H1 (cell line): ENCODE measurements at regions not wholly inside any gene's neighbourhood (a gene's known extent, or its start where the extent isn't known, plus 50 kb on each side); places are given as distances from the start of the nearest gene placed in this dataset.

Source experiments
- CTCF ChIA-PET: fragments of 300-600 bp; sonication (Branson Sonifier 250); formaldehyde crosslinking; loops from one replicate; lab custom pipeline; 2021; ENCODE audit not compliant: partially characterized antibody; lab: Charles Lee
- POLR2A ChIA-PET: fragments of 300-600 bp; sonication (Branson Sonifier 250); formaldehyde crosslinking; loops from one replicate; lab custom pipeline; 2021; ENCODE audit warnings: inconsistent platforms; ENCODE audit not compliant: partially characterized antibody; lab: Charles Lee
- DNase-seq, 2 experiments: peaks; one replicate each; pipeline versions ENCODE4 v3.0.0 to v3.0.0-alpha.2; 2010 to 2022; ENCODE audit warnings: low spot score in 2 of 2, low read depth in 1 of 2, mixed read lengths in 1 of 2
- FAIRE-seq: peaks from 2 replicates; lab custom pipeline; 2011; peaks lifted over from hg19 to GRCh38; lab: Jason Lieb, UNC
- H2AFZ ChIP-seq: 2 replicates; pipeline ENCODE4 v1.8.1; 2012; ENCODE audit warnings: low read length, inconsistent platforms
- H2AK5ac ChIP-seq: 2 replicates; pipeline ENCODE4 v1.6.1; 2013; ENCODE audit warnings: low read depth, low read length
- H2BK120ac ChIP-seq: replicated peaks from 2 replicates; pipeline ENCODE3; 2013; ENCODE audit warnings: low read depth, low read length, inconsistent platforms
- H2BK12ac ChIP-seq: 2 replicates; pipeline ENCODE4 v1.6.1; 2013; ENCODE audit warnings: low read depth, low read length
- H2BK15ac ChIP-seq: 2 replicates; pipeline ENCODE4 v1.6.1; 2013; ENCODE audit warnings: low read length
- H2BK20ac ChIP-seq: 2 replicates; pipeline ENCODE4 v1.6.1; 2013; ENCODE audit warnings: low read length
- H2BK5ac ChIP-seq: 2 replicates; pipeline ENCODE4 v1.6.1; 2013; ENCODE audit warnings: low read depth, low read length
- H3K14ac ChIP-seq: 2 replicates; pipeline ENCODE4 v1.6.1; 2013; ENCODE audit warnings: inconsistent platforms; ENCODE audit not compliant: insufficient read length
- H3K18ac ChIP-seq: 2 replicates; pipeline ENCODE4 v1.6.1; 2013; ENCODE audit warnings: low read length; ENCODE audit errors: extremely low read depth
- H3K23ac ChIP-seq: 2 replicates; pipeline ENCODE4 v1.6.1; 2013; ENCODE audit warnings: inconsistent platforms; ENCODE audit not compliant: insufficient read length
- H3K23me2 ChIP-seq: 2 replicates; pipeline ENCODE4 v1.6.1; 2013; ENCODE audit warnings: low read depth, low read length
- H3K27ac ChIP-seq: 2 replicates; pipeline ENCODE4 v1.6.1; 2011; ENCODE audit warnings: low read depth, low read length, inconsistent platforms
- H3K27me3 ChIP-seq, 4 experiments: replicated peaks in 1 of 4; 1 replicate in 1 of 4; 2 replicates in 3 of 4; pipeline versions ENCODE4 v1.6.1 to v1.8.1; 2011 to 2013; ENCODE audit warnings: low read length in 3 of 4, mild to moderate bottlenecking in 3 of 4, inconsistent platforms in 2 of 4, mixed read lengths in 2 of 4, moderate library complexity in 1 of 4; ENCODE audit not compliant: control insufficient read depth in 3 of 4, insufficient read depth in 3 of 4; ENCODE audit errors: extremely low read depth in 1 of 4
- H3K36me3 ChIP-seq, 4 experiments: 2 replicates each; pipeline versions ENCODE4 v1.6.1 to v1.8.1; 2011 to 2013; ENCODE audit warnings: mild to moderate bottlenecking in 4 of 4, low read length in 3 of 4, moderate library complexity in 2 of 4, control low read depth in 1 of 4, inconsistent platforms in 1 of 4; ENCODE audit not compliant: insufficient read depth in 4 of 4, control insufficient read depth in 2 of 4
- H3K4ac ChIP-seq: replicated peaks from 2 replicates; pipeline ENCODE3; 2013; ENCODE audit warnings: low read length, low read depth, mixed read lengths, inconsistent platforms; ENCODE audit not compliant: insufficient read length
- H3K4me1 ChIP-seq, 4 experiments: replicated peaks in 1 of 4; 1 replicate in 1 of 4; 2 replicates in 3 of 4; pipeline versions ENCODE4 v1.6.1 to v1.8.1; 2011 to 2013; ENCODE audit warnings: low read length in 3 of 4, inconsistent platforms in 2 of 4, mixed read lengths in 1 of 4; ENCODE audit not compliant: insufficient read depth in 4 of 4, control insufficient read depth in 3 of 4
- H3K4me2 ChIP-seq, 2 experiments: 2 replicates each; pipeline versions ENCODE4 v1.6.1 to v1.8.1; 2011 to 2013; ENCODE audit warnings: low read depth in 2 of 2, low read length in 2 of 2, control low read depth in 1 of 2, inconsistent platforms in 1 of 2, mild to moderate bottlenecking in 1 of 2; ENCODE audit not compliant: insufficient read depth in 1 of 2
- H3K4me3 ChIP-seq, 4 experiments: fragments of 200-600, 300-600 bp in 1 of 4; sonication (generic), shearing (Covaris generic), sonication (Bioruptor Twin) in 1 of 4; 2 replicates each; pipeline versions ENCODE4 v1.5.1 to v1.8.1; 2011 to 2016; ENCODE audit warnings: low read length in 4 of 4, low read depth in 3 of 4, control low read depth in 2 of 4, inconsistent platforms in 2 of 4, mild to moderate bottlenecking in 2 of 4, mixed read lengths in 1 of 4, moderate library complexity in 1 of 4; ENCODE audit not compliant: insufficient read depth in 2 of 4; ENCODE audit errors: extremely low read depth in 1 of 4
- H3K56ac ChIP-seq: replicated peaks from 2 replicates; pipeline ENCODE3; 2013; ENCODE audit warnings: low read depth, mild to moderate bottlenecking, mixed read lengths, low read length, inconsistent platforms; ENCODE audit not compliant: insufficient read length
- H3K79me1 ChIP-seq: 2 replicates; pipeline ENCODE4 v1.6.1; 2013; ENCODE audit warnings: low read depth, low read length, control low read depth
- H3K79me2 ChIP-seq, 2 experiments: 2 replicates each; pipeline versions ENCODE4 v1.6.1 to v1.8.1; 2012 to 2013; ENCODE audit warnings: low read length in 2 of 2, mild to moderate bottlenecking in 2 of 2, inconsistent platforms in 1 of 2; ENCODE audit not compliant: insufficient read depth in 2 of 2, control insufficient read depth in 1 of 2
- H3K9ac ChIP-seq, 4 experiments: replicated peaks in 1 of 4; 1 replicate in 1 of 4; 2 replicates in 3 of 4; pipeline versions ENCODE4 v1.6.1 to v1.8.1; 2011 to 2013; ENCODE audit warnings: low read depth in 3 of 4, low read length in 3 of 4, control low read depth in 2 of 4, mild to moderate bottlenecking in 2 of 4, moderate library complexity in 2 of 4, inconsistent platforms in 1 of 4; ENCODE audit errors: extremely low read depth in 1 of 4
- H3K9me3 ChIP-seq, 2 experiments: 2 replicates each; pipeline versions ENCODE4 v1.6.1 to v1.8.1; 2012 to 2013; ENCODE audit warnings: mild to moderate bottlenecking in 2 of 2, moderate library complexity in 2 of 2, control low read depth in 1 of 2, inconsistent platforms in 1 of 2, low read depth in 1 of 2, low read length in 1 of 2, mixed read lengths in 1 of 2; ENCODE audit not compliant: insufficient read depth in 2 of 2
- H4K20me1 ChIP-seq, 2 experiments: replicated peaks in 1 of 2; 2 replicates each; pipeline versions ENCODE3 to v1.8.1; 2011 to 2013; ENCODE audit warnings: inconsistent platforms in 2 of 2, low read length in 2 of 2, mild to moderate bottlenecking in 1 of 2; ENCODE audit not compliant: insufficient read depth in 2 of 2, control insufficient read depth in 1 of 2
- H4K5ac ChIP-seq: 2 replicates; pipeline ENCODE4 v1.6.1; 2013; ENCODE audit warnings: low read length, low read depth, mixed read lengths, inconsistent platforms; ENCODE audit not compliant: insufficient read length
- H4K8ac ChIP-seq: 2 replicates; pipeline ENCODE4 v1.8.0; 2013; ENCODE audit warnings: mild to moderate bottlenecking, moderate library complexity, low read length, inconsistent platforms; ENCODE audit not compliant: insufficient read depth; ENCODE audit errors: extremely low read depth
- H4K91ac ChIP-seq: replicated peaks from 2 replicates; pipeline ENCODE3; 2013; ENCODE audit warnings: low read length, mixed read lengths, inconsistent platforms; ENCODE audit not compliant: insufficient read length
- BRCA1 ChIP-seq: IDR thresholded peaks from 2 replicates; pipeline ENCODE4 v1.6.1; 2012; ENCODE audit warnings: low read depth, low read length, improper control_type of control experiment
- CBX5 ChIP-seq: fragments of 300-800, 300-1000 bp; sonication (generic); IDR thresholded peaks from 2 replicates; pipeline ENCODE4 v1.7.1; 2016; ENCODE audit warnings: antibody characterized with exemption, low read length, low read depth
- CHD2 ChIP-seq: IDR thresholded peaks from 2 replicates; pipeline ENCODE4 v1.6.1; 2012; ENCODE audit warnings: low read length, improper control_type of control experiment
- CTBP2 ChIP-seq: IDR thresholded peaks from 2 replicates; pipeline ENCODE4 v1.7.0; 2011; ENCODE audit warnings: borderline replicate concordance, mild to moderate bottlenecking, moderate library complexity, mixed read lengths, low read length; ENCODE audit not compliant: insufficient read depth, insufficient read length
- HDAC6 ChIP-seq: IDR thresholded peaks from one replicate; pipeline ENCODE4 v1.7.1; 2012; ENCODE audit warnings: low read depth, mild to moderate bottlenecking, inconsistent platforms, low read length, moderate library complexity
- NRF1 ChIP-seq: IDR thresholded peaks from 2 replicates; pipeline ENCODE4 v1.6.1; 2011; ENCODE audit warnings: mild to moderate bottlenecking, low read depth, low read length, improper control_type of control experiment
- POLR2AphosphoS5 ChIP-seq: IDR thresholded peaks from 2 replicates; pipeline ENCODE4 v1.6.1; 2011; ENCODE audit warnings: low read depth, low read length
- RBBP5 ChIP-seq: IDR thresholded peaks from 2 replicates; pipeline ENCODE4 v1.7.1; 2012; ENCODE audit warnings: low read depth, mild to moderate bottlenecking, inconsistent platforms, low read length, moderate library complexity, borderline replicate concordance
- SIX5 ChIP-seq: IDR thresholded peaks from 2 replicates; pipeline ENCODE4 v1.6.1; 2011; ENCODE audit warnings: mild to moderate bottlenecking, low read depth, low read length
- SP2 ChIP-seq: IDR thresholded peaks from 2 replicates; pipeline ENCODE4 v1.6.1; 2012; ENCODE audit warnings: mild to moderate bottlenecking, low read length, inconsistent platforms
- SUZ12 ChIP-seq: fragments of 200-600 bp; sonication (generic); IDR thresholded peaks from 2 replicates; pipeline ENCODE4 v1.6.1; 2012; ENCODE audit warnings: mild to moderate bottlenecking, inconsistent platforms, low read length, moderate library complexity, mixed read lengths
- TAF1 ChIP-seq: IDR thresholded peaks from 2 replicates; pipeline ENCODE4 v1.6.1; 2011; ENCODE audit warnings: mild to moderate bottlenecking, low read depth, low read length
- TCF12 ChIP-seq: IDR thresholded peaks from 2 replicates; pipeline ENCODE4 v1.6.1; 2011; ENCODE audit warnings: low read depth, mild to moderate bottlenecking, low read length
- WGBS, 2 experiments: shearing (Covaris generic) in 1 of 2; methylation state at CpG; one replicate each; pipeline versions ENCODE4 v1.1.6 to v1.1.7; 2013 to 2015; ENCODE audit warnings: low lambda C conversion rate in 2 of 2, mixed read lengths in 2 of 2, inconsistent platforms in 1 of 2, low coverage in 1 of 2, missing lambda C conversion rate in 1 of 2; ENCODE audit not compliant: insufficient replicate concordance in 2 of 2, insufficient coverage in 1 of 2, insufficient read length in 1 of 2; ENCODE audit errors: extremely low coverage in 1 of 2, missing lambda C conversion rate in 1 of 2; 5-methylcytosine and 5-hydroxymethylcytosine counted together
- TF ChIP-seq, protein P1 (sequence below), 3 experiments: IDR thresholded peaks; 1 replicate in 2 of 3; 2 replicates in 1 of 3; pipeline versions ENCODE4 v1.5.1 to v1.6.1; 2011; ENCODE audit warnings: low read length in 3 of 3, mild to moderate bottlenecking in 3 of 3, inconsistent platforms in 2 of 3, low read depth in 1 of 3, moderate library complexity in 1 of 3; ENCODE audit not compliant: insufficient read depth in 1 of 3; ENCODE audit errors: control extremely low read depth in 1 of 3

GRCh38 chr18:75500545-75500944 is 73.0 kb upstream of the SMIM21 start:
- no peak overlapping the region for H2BK120ac ChIP-seq
- TF ChIP-seq HDAC6 (no peak), SUZ12 (no peak), TCF12 (no peak), RBBP5 (no peak), CBX5 (no peak), SP2 (no peak), POLR2AphosphoS5 (no peak), TAF1 (no peak), CTBP2 (no peak), SIX5 (no peak), BRCA1 (no peak), NRF1 (no peak), CHD2 (no peak)
- TF ChIP-seq, protein P1, sequence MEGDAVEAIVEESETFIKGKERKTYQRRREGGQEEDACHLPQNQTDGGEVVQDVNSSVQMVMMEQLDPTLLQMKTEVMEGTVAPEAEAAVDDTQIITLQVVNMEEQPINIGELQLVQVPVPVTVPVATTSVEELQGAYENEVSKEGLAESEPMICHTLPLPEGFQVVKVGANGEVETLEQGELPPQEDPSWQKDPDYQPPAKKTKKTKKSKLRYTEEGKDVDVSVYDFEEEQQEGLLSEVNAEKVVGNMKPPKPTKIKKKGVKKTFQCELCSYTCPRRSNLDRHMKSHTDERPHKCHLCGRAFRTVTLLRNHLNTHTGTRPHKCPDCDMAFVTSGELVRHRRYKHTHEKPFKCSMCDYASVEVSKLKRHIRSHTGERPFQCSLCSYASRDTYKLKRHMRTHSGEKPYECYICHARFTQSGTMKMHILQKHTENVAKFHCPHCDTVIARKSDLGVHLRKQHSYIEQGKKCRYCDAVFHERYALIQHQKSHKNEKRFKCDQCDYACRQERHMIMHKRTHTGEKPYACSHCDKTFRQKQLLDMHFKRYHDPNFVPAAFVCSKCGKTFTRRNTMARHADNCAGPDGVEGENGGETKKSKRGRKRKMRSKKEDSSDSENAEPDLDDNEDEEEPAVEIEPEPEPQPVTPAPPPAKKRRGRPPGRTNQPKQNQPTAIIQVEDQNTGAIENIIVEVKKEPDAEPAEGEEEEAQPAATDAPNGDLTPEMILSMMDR (IDR thresholded peaks at IDR 0.05; ENCODE audit: control extremely low read depth in 1 of 3, insufficient read depth in 1 of 3, low read depth in 1 of 3, low read length in 3 of 3): no peak

More at GRCh38 chr18:75500545-75500944, 73.0 kb upstream of the SMIM21 start:
- no peaks in the 10 kb centered on the region for H3K9me3 ChIP-seq
- H3K56ac ChIP-seq: no peak overlapping the region
- no peak overlapping the region for H3K23ac ChIP-seq
- WGBS, 2 experiments: 90% methylated on average over 2 of the region's 2 CpGs; no CpG with 5 or more reads in 1 of the 2 experiments
- no peak overlapping the region for H3K4me2 ChIP-seq
- H2BK20ac ChIP-seq: no peak overlapping the region
- H3K79me2 ChIP-seq: no peaks in the 10 kb centered on the region
- no peaks in the 10 kb centered on the region for H3K79me1 ChIP-seq
- no peaks in the 10 kb centered on the region for H3K4me1 ChIP-seq
- H3K23me2 ChIP-seq: no peaks in the 10 kb centered on the region
- H3K4me3 ChIP-seq: no peak overlapping the region
- H3K27ac ChIP-seq: no peak overlapping the region
- FAIRE-seq (no peak), DNase-seq (no peak)
- no peak overlapping the region for H2BK15ac ChIP-seq
- H3K36me3 ChIP-seq: no peaks in the 10 kb centered on the region
- H2AK5ac ChIP-seq: no peak overlapping the region
- H3K9ac ChIP-seq: no peak overlapping the region
- ChIA-PET CTCF (interaction anchor here (1.2 to 3.4 kb wide), 2 partner anchors 22 to 47 kb away, joined by 3 to 9 read pairs; no protein-coding TSS in a partner anchor), POLR2A (no interaction called here)
- no peak overlapping the region for H3K18ac ChIP-seq
- H3K14ac ChIP-seq: no peak overlapping the region
- H4K8ac ChIP-seq: no peak overlapping the region
- H2BK12ac ChIP-seq: no peak overlapping the region
- no peak overlapping the region for H4K5ac ChIP-seq
- H3K27me3 ChIP-seq: peaks cover 0 to 1% (median 0%) of the 10 kb centered on the region in 4 experiments; a peak in 1 of 7 replicates
- no peaks in the 10 kb centered on the region for H4K20me1 ChIP-seq
- no peak overlapping the region for H4K91ac ChIP-seq
- H2BK5ac ChIP-seq: no peak overlapping the region
- H3K4ac ChIP-seq: no peak overlapping the region
- H2AFZ ChIP-seq: no peak overlapping the region
